HCT116 (cell line): ENCODE measurements at regions not wholly inside any gene's neighbourhood (a gene's known extent, or its start where the extent isn't known, plus 50 kb on each side); places are given as distances from the start of the nearest gene placed in this dataset.

ENCODE experiments used
- ATAC-seq: fragments of 200-7000 bp; cut with Tn5 transposase; 2 replicates; pipeline ENCODE4 v1.9.1; 2020; ENCODE audit warnings: mild to moderate bottlenecking, moderate library complexity
- BruUV-seq: library from RNA; stranded (reverse); fragments of 400-500 nt; replicated peaks from 2 replicates; lab custom pipeline; 2021; lab: Mats Ljungman, UMichigan
- CTCF ChIA-PET: fragments of 300-600 bp; sonication (Branson Sonifier 250); formaldehyde crosslinking; loops from one replicate; lab custom pipeline; 2021; ENCODE audit warnings: antibody characterized with exemption; lab: Charles Lee
- POLR2A ChIA-PET: fragments of 300-600, 350-600 bp; sonication (Branson Sonifier 250); formaldehyde crosslinking; loops from one replicate; lab custom pipeline; 2021; ENCODE audit warnings: antibody characterized with exemption; lab: Charles Lee
- RAD21 ChIA-PET, 2 experiments: fragments of 300-600 bp; sonication (Branson Sonifier 250); formaldehyde crosslinking; loops; one replicate each; lab custom pipeline; 2023; ENCODE audit warnings: low total read pairs in 2 of 2; ENCODE audit not compliant: uncharacterized antibody in 2 of 2, unreplicated experiment in 2 of 2, low non-redundant PET in 1 of 2; lab: Charles Lee
- DNase-seq: peaks from one replicate; pipeline ENCODE4 v3.0.0-alpha.2; 2010; ENCODE audit warnings: low read depth, low spot score
- H2AFZ ChIP-seq: fragments of 200-600 bp; shearing (Covaris generic), sonication (generic); 2 replicates; pipeline ENCODE4 v1.6.1; 2017; ENCODE audit warnings: low read depth, mixed run types, mixed read lengths, antibody characterized with exemption, low read length; ENCODE audit not compliant: poor library complexity, severe bottlenecking
- H3K27ac ChIP-seq: 2 replicates; pipeline ENCODE4 v1.5.1; 2012; ENCODE audit warnings: low read depth, low read length
- H3K27me3 ChIP-seq: fragments of 200-600 bp; sonication (generic); 2 replicates; pipeline ENCODE4 v1.6.1; 2016; ENCODE audit warnings: mixed run types, low read length, mixed read lengths; ENCODE audit not compliant: insufficient read depth
- H3K36me3 ChIP-seq, 2 experiments: fragments of 200-500 bp in 1 of 2; fragments of 200-600 bp in 1 of 2; sonication (Bioruptor generic) in 1 of 2; sonication (generic) in 1 of 2; 2 replicates each; pipeline versions ENCODE4 v1.5.1 to v1.6.1; 2014 to 2016; ENCODE audit warnings: low read length in 2 of 2, inconsistent platforms in 1 of 2, mixed read lengths in 1 of 2, mixed run types in 1 of 2; ENCODE audit not compliant: insufficient read depth in 2 of 2, control insufficient read depth in 1 of 2
- H3K4me1 ChIP-seq, 2 experiments: fragments of 200-600 bp in 1 of 2; sonication (generic) in 1 of 2; 2 replicates each; pipeline versions ENCODE4 v1.5.1 to v1.6.1; 2012 to 2017; ENCODE audit warnings: low read length in 2 of 2, inconsistent platforms in 1 of 2, mild to moderate bottlenecking in 1 of 2, mixed read lengths in 1 of 2, mixed run types in 1 of 2, moderate library complexity in 1 of 2; ENCODE audit not compliant: insufficient read depth in 2 of 2, control insufficient read depth in 1 of 2
- H3K4me2 ChIP-seq: fragments of 200-600 bp; sonication (generic); 2 replicates; pipeline ENCODE4 v1.6.1; 2017; ENCODE audit warnings: mixed run types, low read length, mixed read lengths
- H3K4me3 ChIP-seq, 2 experiments: fragments of 200-600 bp in 1 of 2; sonication (generic) in 1 of 2; replicated peaks in 1 of 2; 2 replicates each; pipeline ENCODE4 v1.5.1; 2011 to 2016; ENCODE audit warnings: low read length in 2 of 2, control low read depth in 1 of 2, low read depth in 1 of 2, mild to moderate bottlenecking in 1 of 2, mixed read lengths in 1 of 2, mixed run types in 1 of 2
- H3K79me2 ChIP-seq: fragments of 200-600 bp; sonication (generic); 2 replicates; pipeline ENCODE4 v1.6.1; 2017; ENCODE audit warnings: mild to moderate bottlenecking, mixed run types, low read length, moderate library complexity, mixed read lengths; ENCODE audit not compliant: insufficient read depth
- H3K9ac ChIP-seq: fragments of 200-600 bp; sonication (generic); 2 replicates; pipeline ENCODE4 v1.6.1; 2016; ENCODE audit warnings: low read length, mixed read lengths
- H3K9me2 ChIP-seq: fragments of 200-600 bp; sonication (generic), shearing (Covaris generic); 2 replicates; pipeline ENCODE4 v1.6.1; 2017; ENCODE audit warnings: mixed run types, mild to moderate bottlenecking, moderate library complexity; ENCODE audit not compliant: insufficient read depth
- H3K9me3 ChIP-seq, 2 experiments: fragments of 200-500 bp in 1 of 2; fragments of 200-600 bp in 1 of 2; sonication (Bioruptor generic) in 1 of 2; sonication (generic) in 1 of 2; 2 replicates each; pipeline ENCODE4 v1.6.1; 2014 to 2017; ENCODE audit warnings: low read length in 2 of 2, mixed read lengths in 2 of 2, inconsistent platforms in 1 of 2, low read depth in 1 of 2, mild to moderate bottlenecking in 1 of 2, mixed run types in 1 of 2, moderate library complexity in 1 of 2; ENCODE audit not compliant: control insufficient read depth in 1 of 2, insufficient read depth in 1 of 2
- H4K20me1 ChIP-seq: fragments of 200-600 bp; sonication (generic), shearing (Covaris generic); 2 replicates; pipeline ENCODE4 v1.6.1; 2017; ENCODE audit warnings: mixed run types, mild to moderate bottlenecking, moderate library complexity; ENCODE audit not compliant: insufficient read depth
- ELF1 ChIP-seq: IDR thresholded peaks from 2 replicates; pipeline ENCODE4 v1.6.1; 2012; ENCODE audit warnings: low read depth, borderline replicate concordance
- POLR2A ChIP-seq: IDR thresholded peaks from 2 replicates; pipeline ENCODE4 v1.7.0; 2011; ENCODE audit warnings: borderline replicate concordance; ENCODE audit not compliant: insufficient read depth, insufficient read length; ENCODE audit errors: extremely low read depth
- RAD21 ChIP-seq: IDR thresholded peaks from 2 replicates; pipeline ENCODE4 v1.6.1; 2012; ENCODE audit warnings: low read depth, mild to moderate bottlenecking
- SIN3A ChIP-seq: IDR thresholded peaks from 2 replicates; pipeline ENCODE4 v1.6.1; 2012; ENCODE audit warnings: low read depth
- intact Hi-C: fragments of 100-400 bp; cut with micrococcal nuclease; formaldehyde crosslinking; loops from 2 replicates; pipeline ENCODE4 v1.10.0; 2022
- TF ChIP-seq, protein P1 (sequence below): IDR thresholded peaks from 2 replicates; pipeline ENCODE4 v1.6.1; 2012
- TF ChIP-seq, protein P2 (sequence below): IDR thresholded peaks from 2 replicates; pipeline ENCODE4 v1.6.1; 2011; ENCODE audit warnings: mild to moderate bottlenecking, low read length, moderate library complexity; ENCODE audit not compliant: insufficient replicate concordance; ENCODE audit errors: extremely low read depth
- TF ChIP-seq, protein P3 (sequence below): IDR thresholded peaks from 2 replicates; pipeline ENCODE4 v1.6.1; 2012; ENCODE audit warnings: low read depth

DNA sequence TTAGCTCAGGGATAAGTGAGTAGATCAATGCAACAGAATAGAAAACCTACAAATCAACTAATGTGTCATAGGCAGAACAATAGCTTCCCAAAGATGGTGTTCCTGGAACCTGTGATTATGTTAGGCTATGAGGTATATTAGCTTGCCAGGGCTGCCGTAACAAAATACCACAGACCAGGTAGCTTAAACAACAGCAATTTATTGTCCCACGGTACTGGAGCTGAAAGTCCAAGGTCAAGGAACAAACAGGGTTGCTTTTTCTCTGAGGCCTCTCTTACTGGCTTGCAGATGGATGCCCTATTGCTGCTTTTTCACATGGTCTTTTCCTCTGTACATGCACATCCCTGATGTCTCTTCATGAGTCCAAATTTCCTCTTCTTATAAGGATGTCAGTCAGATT is 354.9 kb downstream of the TNS1 start:
- H3K4me2 ChIP-seq = no peak overlapping the region

More for the DNA sequence above, 354.9 kb downstream of the TNS1 start:
- Histone ChIP-seq H3K27ac (no peak overlapping the region), H3K27me3 (peaks cover 13% of the 10 kb centered on the region), H2AFZ (no peak overlapping the region), H3K9ac (no peak overlapping the region), H3K36me3 (no peaks in the 10 kb centered on the region), H4K20me1 (no peaks in the 10 kb centered on the region), H3K4me3 (no peak overlapping the region), H3K9me3 (no peaks in the 10 kb centered on the region), H3K9me2 (no peaks in the 10 kb centered on the region), H3K4me1 (peaks cover under 1 to 6% of the 10 kb centered on the region in 2 experiments; a peak in 3 of 4 replicates)
- RAD21 ChIA-PET = no interaction called here
- no peak for DNase-seq
- no peak for ATAC-seq
- no TSS peak for BruUV-seq
- intact Hi-C loops = no loop called here
- CTCF ChIA-PET = interaction anchor here (1.5 kb wide), 1 partner anchor 65 kb away, joined by 4 read pairs; no protein-coding TSS in a partner anchor
- TF ChIP-seq ELF1 = no peak
- TF ChIP-seq SIN3A = no peak
- TF ChIP-seq, protein P1, sequence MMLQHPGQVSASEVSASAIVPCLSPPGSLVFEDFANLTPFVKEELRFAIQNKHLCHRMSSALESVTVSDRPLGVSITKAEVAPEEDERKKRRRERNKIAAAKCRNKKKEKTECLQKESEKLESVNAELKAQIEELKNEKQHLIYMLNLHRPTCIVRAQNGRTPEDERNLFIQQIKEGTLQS = no peak
- no peak for TF ChIP-seq POLR2A
- TF ChIP-seq RAD21 = no peak
- TF ChIP-seq, protein P2, sequence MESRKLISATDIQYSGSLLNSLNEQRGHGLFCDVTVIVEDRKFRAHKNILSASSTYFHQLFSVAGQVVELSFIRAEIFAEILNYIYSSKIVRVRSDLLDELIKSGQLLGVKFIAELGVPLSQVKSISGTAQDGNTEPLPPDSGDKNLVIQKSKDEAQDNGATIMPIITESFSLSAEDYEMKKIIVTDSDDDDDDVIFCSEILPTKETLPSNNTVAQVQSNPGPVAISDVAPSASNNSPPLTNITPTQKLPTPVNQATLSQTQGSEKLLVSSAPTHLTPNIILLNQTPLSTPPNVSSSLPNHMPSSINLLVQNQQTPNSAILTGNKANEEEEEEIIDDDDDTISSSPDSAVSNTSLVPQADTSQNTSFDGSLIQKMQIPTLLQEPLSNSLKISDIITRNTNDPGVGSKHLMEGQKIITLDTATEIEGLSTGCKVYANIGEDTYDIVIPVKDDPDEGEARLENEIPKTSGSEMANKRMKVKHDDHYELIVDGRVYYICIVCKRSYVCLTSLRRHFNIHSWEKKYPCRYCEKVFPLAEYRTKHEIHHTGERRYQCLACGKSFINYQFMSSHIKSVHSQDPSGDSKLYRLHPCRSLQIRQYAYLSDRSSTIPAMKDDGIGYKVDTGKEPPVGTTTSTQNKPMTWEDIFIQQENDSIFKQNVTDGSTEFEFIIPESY = no peak
- TF ChIP-seq, protein P3, sequence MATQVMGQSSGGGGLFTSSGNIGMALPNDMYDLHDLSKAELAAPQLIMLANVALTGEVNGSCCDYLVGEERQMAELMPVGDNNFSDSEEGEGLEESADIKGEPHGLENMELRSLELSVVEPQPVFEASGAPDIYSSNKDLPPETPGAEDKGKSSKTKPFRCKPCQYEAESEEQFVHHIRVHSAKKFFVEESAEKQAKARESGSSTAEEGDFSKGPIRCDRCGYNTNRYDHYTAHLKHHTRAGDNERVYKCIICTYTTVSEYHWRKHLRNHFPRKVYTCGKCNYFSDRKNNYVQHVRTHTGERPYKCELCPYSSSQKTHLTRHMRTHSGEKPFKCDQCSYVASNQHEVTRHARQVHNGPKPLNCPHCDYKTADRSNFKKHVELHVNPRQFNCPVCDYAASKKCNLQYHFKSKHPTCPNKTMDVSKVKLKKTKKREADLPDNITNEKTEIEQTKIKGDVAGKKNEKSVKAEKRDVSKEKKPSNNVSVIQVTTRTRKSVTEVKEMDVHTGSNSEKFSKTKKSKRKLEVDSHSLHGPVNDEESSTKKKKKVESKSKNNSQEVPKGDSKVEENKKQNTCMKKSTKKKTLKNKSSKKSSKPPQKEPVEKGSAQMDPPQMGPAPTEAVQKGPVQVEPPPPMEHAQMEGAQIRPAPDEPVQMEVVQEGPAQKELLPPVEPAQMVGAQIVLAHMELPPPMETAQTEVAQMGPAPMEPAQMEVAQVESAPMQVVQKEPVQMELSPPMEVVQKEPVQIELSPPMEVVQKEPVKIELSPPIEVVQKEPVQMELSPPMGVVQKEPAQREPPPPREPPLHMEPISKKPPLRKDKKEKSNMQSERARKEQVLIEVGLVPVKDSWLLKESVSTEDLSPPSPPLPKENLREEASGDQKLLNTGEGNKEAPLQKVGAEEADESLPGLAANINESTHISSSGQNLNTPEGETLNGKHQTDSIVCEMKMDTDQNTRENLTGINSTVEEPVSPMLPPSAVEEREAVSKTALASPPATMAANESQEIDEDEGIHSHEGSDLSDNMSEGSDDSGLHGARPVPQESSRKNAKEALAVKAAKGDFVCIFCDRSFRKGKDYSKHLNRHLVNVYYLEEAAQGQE = no peak
- TF ChIP-seq, all 23 proteins: peak for 0
- POLR2A ChIA-PET = no interaction called here
- no peaks in the 10 kb centered on the region for H3K79me2 ChIP-seq
